IPS-11a (cell line): ENCODE measurements at regions not wholly inside any gene's neighbourhood (a gene's known extent, or its start where the extent isn't known, plus 50 kb on each side); places are given as distances from the start of the nearest gene placed in this dataset.

ENCODE experiments used
- H3K4me3 ChIP-seq: one replicate; pipeline ENCODE4 v1.5.1; 2013; ENCODE audit warnings: low read depth, low read length, control low read depth

GRCh38 chr10:90394311-90394710, 463.5 kb downstream of the HTR7 start:
- H3K4me3 ChIP-seq, result no peak overlapping the region

DNA sequence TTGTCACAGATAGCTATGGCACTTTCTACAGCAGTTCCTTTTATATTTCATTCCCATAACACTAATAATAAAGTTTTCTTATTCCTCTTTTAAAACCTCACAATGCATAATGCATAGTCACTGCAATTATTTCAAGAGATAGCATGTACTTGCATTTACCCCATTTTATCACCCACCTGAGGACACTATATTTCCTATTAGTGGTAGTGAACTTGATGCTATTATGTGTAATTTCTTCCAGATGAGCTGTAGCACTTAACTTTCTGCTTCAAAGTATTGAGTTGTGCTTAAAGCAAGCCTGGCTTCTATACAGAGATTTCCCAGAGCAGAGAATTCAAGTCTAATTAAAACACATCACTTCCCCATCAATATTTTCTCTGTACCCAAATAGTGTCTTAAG, 461.1 kb downstream of the HTR7 start:
- no peak overlapping the region for H3K4me3 ChIP-seq

- no peak overlapping the region for H3K4me3 ChIP-seq
These were observed 459.3 kb downstream of the HTR7 start for GRCh38 chr10:90398566-90398965.

DNA sequence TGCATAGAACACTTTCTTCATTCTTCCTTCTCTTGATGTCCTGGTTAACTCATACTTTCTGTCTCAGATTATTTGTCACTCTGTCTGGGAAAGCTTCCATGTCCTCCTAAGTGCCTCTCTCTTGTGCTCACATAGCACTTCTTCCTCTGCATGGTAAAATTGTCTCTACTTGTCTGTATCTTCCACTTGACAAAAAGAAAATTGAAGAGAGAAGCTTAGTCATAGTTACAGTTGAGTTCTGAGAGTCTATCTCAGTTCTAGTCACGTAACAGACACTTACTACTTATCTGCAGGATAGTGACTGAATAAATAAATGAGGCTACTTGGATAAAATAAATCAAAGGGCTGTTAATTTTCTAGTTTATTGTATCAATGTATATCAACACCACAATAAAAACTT, 458.1 kb downstream of the HTR7 start:
- no peak overlapping the region for H3K4me3 ChIP-seq

GRCh38 chr10:90403211-90404000, 454.4 kb downstream of the HTR7 start:
- no peak overlapping the region for H3K4me3 ChIP-seq

DNA sequence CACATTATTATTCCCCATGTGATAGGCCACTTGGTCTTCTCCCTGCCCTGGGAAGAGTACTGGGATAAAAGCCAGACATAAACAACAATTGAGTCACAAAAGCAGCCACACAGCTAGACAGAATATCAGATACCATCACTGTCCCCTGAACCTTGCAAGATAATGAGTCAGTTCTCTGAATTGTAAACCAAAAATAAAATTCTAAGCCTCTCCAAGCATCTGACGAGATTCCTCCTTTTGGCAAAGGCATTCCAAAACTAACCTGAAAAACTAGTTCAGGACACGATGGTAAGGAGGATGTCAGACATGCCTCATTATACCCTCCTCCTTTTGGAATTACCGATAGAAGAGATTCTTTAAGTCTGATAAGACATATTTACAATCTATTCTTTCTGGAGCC, 450.7 kb downstream of the HTR7 start:
- no peak overlapping the region for H3K4me3 ChIP-seq

DNA sequence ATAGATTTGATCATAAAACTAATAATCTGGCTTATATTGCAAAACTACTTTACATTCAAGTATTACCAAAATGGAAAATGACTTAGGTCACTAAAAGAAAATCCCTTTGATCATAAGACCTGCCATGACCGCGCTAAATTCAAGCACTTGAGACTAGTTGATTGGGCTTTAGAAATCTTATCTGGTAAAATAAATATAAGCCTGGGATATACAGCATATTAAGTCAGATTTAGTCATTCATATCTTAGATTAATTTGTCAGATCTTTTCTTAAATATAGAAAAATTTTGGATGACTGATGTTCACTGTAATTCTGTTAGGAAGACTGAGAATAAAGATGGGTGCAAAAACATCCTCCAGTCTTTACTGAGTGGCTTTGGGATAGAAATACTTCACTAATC, 450.0 kb downstream of the HTR7 start:
- H3K4me3 ChIP-seq, result no peak overlapping the region

GRCh38 chr10:90412582-90412981, 445.3 kb downstream of the HTR7 start:
- no peak overlapping the region for H3K4me3 ChIP-seq

- H3K4me3 ChIP-seq, result no peak overlapping the region
These were observed 444.6 kb downstream of the HTR7 start for GRCh38 chr10:90413196-90413595.

DNA sequence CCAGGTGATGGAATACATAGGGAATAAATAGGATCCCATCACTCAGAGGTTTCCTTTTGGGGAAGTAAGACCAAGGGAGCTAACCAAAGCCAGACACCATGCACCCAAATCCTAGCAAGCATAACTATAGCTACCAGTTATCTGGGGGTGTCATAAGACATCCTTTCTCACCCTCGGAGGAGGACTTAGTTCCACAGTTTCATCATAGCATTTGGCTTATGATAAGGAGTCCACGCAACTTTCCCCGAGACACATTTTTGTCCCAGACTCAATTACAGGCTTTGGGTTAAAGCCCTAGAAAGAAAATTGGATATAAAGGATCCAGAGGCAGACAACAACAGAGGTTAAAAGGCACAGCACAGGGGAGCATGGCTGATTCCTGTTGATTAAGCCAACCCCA, 442.9 kb downstream of the HTR7 start:
- H3K4me3 ChIP-seq, result no peak overlapping the region

DNA sequence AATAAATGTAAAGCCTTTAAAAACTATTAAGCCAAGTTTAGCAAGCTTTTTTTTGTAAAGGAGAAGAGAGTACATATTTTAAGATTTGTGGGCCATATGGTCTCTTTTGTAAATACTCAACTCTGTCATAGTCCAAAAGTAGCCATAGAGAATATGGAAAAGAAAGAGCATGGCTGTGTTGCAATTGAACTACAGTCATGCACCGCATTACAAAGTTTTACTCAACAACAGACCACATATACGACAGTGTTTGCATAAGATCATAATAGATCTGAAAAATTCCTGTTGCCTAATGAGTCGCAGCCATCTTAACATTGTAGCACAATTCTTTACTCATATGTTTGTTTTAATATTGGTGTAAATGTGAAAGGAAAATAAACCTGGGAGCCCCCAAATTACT, 440.8 kb downstream of the HTR7 start:
- H3K4me3 ChIP-seq, result no peak overlapping the region

GRCh38 chr10:90417476-90418210, 440.2 kb downstream of the HTR7 start:
- no peak overlapping the region for H3K4me3 ChIP-seq

DNA sequence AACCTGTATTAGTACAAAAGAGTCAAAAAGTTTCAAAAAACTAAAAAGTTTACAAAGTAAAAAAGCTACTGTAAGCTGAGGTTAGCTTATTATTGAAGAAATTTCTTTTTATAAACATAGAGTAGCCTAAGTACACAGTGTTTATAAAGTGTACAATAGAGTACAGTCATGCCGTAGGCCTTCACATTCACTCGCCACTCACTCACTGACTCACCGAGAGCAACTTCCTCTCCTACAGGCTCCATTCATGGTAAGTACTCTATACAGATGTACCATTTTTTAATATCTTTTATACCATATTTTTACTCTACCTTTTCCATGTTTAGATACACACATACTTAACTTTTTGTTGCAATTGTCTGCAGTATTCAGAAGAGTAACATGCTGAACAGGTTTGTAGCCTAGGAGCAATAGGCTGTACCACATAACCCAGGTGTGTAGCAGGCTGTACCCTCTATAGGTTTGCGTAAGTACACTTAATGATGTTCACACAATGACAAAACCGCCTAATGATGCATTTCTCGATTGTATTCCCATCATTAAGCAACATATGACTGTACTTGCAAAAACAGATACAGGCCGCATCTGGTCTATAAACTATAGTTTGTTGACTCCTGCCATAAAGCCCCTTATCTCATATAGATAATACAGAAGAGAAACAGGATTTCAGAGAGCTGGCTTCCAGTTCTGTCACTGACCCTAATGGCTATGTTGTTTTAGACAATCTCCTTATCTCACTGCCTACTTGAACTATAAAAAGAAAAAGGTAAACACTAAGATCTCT, 438.8 kb downstream of the HTR7 start:
- no peak overlapping the region for H3K4me3 ChIP-seq

- no peak overlapping the region for H3K4me3 ChIP-seq
These were observed 437.1 kb downstream of the HTR7 start for GRCh38 chr10:90420637-90421318.

GRCh38 chr10:90421874-90422273, 436.0 kb downstream of the HTR7 start:
- no peak overlapping the region for H3K4me3 ChIP-seq

DNA sequence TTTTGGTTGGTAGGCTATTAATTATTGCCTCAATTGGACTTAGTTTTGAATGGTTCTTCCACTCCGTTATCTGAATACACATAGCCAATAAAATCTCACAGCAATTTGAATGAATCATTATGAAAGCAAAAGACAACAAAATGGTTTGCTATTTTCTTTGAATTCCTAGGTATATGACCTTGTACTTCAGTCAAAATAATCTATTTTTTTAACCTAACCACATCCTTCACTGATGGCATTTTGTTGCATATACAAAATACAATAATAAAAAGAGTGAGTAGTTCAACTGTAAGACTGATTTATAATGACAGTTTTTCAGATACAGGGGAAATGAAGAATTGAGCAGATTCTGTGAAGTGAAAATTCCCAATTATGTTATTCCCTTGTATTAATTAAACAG, 433.1 kb downstream of the HTR7 start:
- no peak overlapping the region for H3K4me3 ChIP-seq

DNA sequence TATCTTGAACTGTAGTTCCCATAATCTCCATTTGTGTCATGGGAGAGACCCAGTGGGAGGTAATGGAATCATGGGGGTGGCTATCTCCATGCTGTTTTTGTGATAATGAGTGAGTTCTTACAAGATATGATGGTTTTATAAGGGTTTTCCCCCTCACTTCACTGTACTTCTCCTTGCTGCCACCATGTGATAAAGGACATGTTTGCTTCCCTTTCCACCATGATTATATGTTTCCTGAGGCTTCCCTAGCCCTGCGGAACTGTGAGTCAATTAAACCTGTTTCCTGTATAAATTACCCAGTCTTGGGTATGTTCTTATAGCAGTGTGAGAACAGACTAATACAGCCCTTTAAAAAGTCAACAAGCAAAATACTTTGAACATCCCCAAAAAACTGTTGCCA, 427.7 kb downstream of the HTR7 start:
- no peak overlapping the region for H3K4me3 ChIP-seq

DNA sequence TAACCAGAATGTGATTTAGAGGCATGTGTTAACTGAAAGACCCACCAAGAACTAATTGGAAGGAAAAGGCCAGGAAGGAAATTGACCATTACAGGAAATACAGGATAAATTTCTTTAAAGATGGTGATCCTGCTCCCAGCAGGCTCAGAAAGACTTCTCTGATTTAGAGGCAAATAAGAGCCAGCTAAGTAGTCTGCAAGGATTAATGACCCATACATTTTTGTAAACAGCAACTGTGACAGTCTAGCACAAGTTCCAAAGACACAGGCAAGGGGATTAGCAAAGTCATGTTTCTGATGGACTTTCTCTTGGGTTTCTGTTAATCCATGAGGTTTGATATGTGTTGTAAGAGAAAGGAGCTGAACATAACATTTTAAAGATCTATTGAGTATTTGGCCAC, 425.0 kb downstream of the HTR7 start:
- no peak overlapping the region for H3K4me3 ChIP-seq

DNA sequence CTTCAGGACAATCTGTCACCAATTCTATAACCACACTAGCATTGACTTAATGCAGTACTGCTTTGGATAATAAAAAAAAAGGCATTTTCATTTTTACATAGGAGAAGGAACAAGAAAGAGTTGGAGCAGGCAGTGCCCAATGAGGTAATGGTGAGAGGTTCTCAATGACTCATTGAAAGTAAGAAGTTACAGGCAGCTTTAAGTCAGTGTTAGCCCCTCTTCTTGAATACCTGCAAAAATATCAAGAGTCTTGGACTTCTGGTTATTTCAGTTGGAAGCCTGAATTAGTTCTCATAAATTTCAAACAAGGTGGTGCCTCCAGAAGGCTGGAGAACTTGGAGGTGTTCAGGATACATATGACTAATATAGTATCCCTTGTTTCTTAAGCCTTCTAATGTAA, 422.5 kb downstream of the HTR7 start:
- H3K4me3 ChIP-seq, result no peak overlapping the region

DNA sequence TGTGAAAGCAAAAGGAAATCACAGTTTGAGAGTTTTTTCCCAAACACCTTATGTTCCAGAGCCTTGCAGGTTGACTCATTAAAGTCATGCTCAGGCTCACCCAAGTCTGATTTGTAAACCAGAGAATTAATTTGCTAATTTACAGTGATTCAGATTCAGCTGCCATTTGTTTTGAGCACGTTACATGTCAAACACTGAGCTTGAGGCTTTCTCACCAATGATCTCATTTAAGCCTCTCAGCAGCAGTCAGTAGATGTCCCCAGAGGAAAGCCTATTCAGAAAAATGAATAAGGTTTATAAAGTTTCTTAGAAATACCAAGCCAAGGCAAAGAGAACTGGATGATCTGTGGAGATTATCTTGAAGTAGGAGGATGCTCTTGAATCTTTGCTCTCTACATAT, 420.4 kb downstream of the HTR7 start:
- no peak overlapping the region for H3K4me3 ChIP-seq

- H3K4me3 ChIP-seq, result no peak overlapping the region
These were observed 417.0 kb downstream of the HTR7 start for GRCh38 chr10:90440870-90441269.
